K562 (cell line): ENCODE measurements at regions not wholly inside any gene's neighbourhood (a gene's known extent, or its start where the extent isn't known, plus 50 kb on each side); places are given as distances from the start of the nearest gene placed in this dataset.

Experiments
- ATAC-seq: fragments of 200-7000 bp; cut with Tn5 transposase; 3 replicates; pipeline ENCODE4 v1.9.1; 2020; ENCODE audit warnings: moderate library complexity
- BruUV-seq: library from RNA; stranded (reverse); fragments of 400-500 nt; replicated peaks from 2 replicates; lab custom pipeline; 2021; lab: Mats Ljungman, UMichigan
- CTCF ChIA-PET: fragments of 300-600 bp; formaldehyde crosslinking; extraction: SDS; loops from one replicate; lab custom pipeline; 2021; ENCODE audit warnings: low intra/inter-chr PET ratio; lab: Yijun Ruan, JAX
- POLR2A ChIA-PET: fragments of 300-600, 350-650 bp; sonication (Branson Sonifier 250); formaldehyde crosslinking; extraction: SDS; loops from one replicate; lab custom pipeline; 2021; ENCODE audit warnings: antibody characterized with exemption, inconsistent platforms; lab: Yijun Ruan, JAX
- DNase-seq, 4 experiments: peaks; one replicate each; pipeline versions ENCODE4 v3.0.0 to v3.0.0-alpha.2; 2011 to 2018; ENCODE audit warnings: low spot score in 3 of 4, mixed read lengths in 3 of 4; ENCODE audit errors: extremely low read depth in 1 of 4
- FAIRE-seq: peaks from 2 replicates; lab custom pipeline; 2011; peaks lifted over from hg19 to GRCh38; lab: Jason Lieb, UNC
- H2AFZ ChIP-seq: 2 replicates; pipeline ENCODE4 v1.6.0; 2011; ENCODE audit warnings: low read depth, low read length, control low read depth, inconsistent platforms
- H3K27ac ChIP-seq: fragments of 200-600 bp; 3 replicates; pipeline ENCODE4 v1.8.0; 2011; ENCODE audit warnings: low read depth, mild to moderate bottlenecking, control low read depth, inconsistent platforms, low read length, moderate library complexity, mixed read lengths; ENCODE audit errors: extremely low read depth
- H3K27me3 ChIP-seq, 2 experiments: fragments of 300-600 bp in 1 of 2; 2 replicates in 1 of 2; 3 replicates in 1 of 2; pipeline versions ENCODE4 v1.6.0 to v1.8.0; 2011; ENCODE audit warnings: inconsistent platforms in 2 of 2, low read length in 2 of 2, mild to moderate bottlenecking in 1 of 2, mixed read lengths in 1 of 2, moderate library complexity in 1 of 2; ENCODE audit not compliant: control insufficient read depth in 2 of 2, insufficient read depth in 2 of 2
- H3K36me3 ChIP-seq: fragments of 300-600 bp; 3 replicates; pipeline ENCODE4 v1.8.0; 2011; ENCODE audit warnings: mild to moderate bottlenecking, low read length, inconsistent platforms; ENCODE audit not compliant: control insufficient read depth, insufficient read depth
- H3K4me1 ChIP-seq, 2 experiments: fragments of 200-600 bp in 1 of 2; replicated peaks in 1 of 2; 2 replicates in 1 of 2; 3 replicates in 1 of 2; pipeline versions ENCODE4 v1.5.1 to v1.8.0; 2011; ENCODE audit warnings: inconsistent platforms in 2 of 2, low read length in 2 of 2, mild to moderate bottlenecking in 1 of 2, mixed read lengths in 1 of 2, moderate library complexity in 1 of 2; ENCODE audit not compliant: control insufficient read depth in 2 of 2, insufficient read depth in 2 of 2
- H3K4me2 ChIP-seq: 2 replicates; pipeline ENCODE4 v1.6.1; 2011; ENCODE audit warnings: low read length, control low read depth, inconsistent platforms, mixed read lengths; ENCODE audit not compliant: insufficient read depth
- H3K4me3 ChIP-seq: fragments of 200-600 bp; sonication (generic), shearing (Covaris generic); 2 replicates; pipeline ENCODE4 v1.5.1; 2016; ENCODE audit warnings: control low read depth, inconsistent platforms
- H3K79me2 ChIP-seq: fragments of 200-600 bp; 3 replicates; pipeline ENCODE4 v1.8.0; 2011; ENCODE audit warnings: low read length, inconsistent platforms; ENCODE audit not compliant: control insufficient read depth, insufficient read depth
- H3K9ac ChIP-seq, 2 experiments: 2 replicates each; pipeline versions ENCODE4 v1.6.0 to v1.6.1; 2011; ENCODE audit warnings: low read depth in 2 of 2, low read length in 2 of 2, control low read depth in 1 of 2, inconsistent platforms in 1 of 2, mild to moderate bottlenecking in 1 of 2, mixed read lengths in 1 of 2; ENCODE audit not compliant: insufficient read depth in 1 of 2
- H3K9me1 ChIP-seq: one replicate; pipeline ENCODE4 v1.6.0; 2011; ENCODE audit warnings: inconsistent platforms, mild to moderate bottlenecking, low read length, moderate library complexity; ENCODE audit not compliant: control insufficient read depth, insufficient read depth
- H3K9me3 ChIP-seq: replicated peaks from 2 replicates; pipeline ENCODE4 v1.5.1; 2011; ENCODE audit warnings: low read depth, low read length, inconsistent platforms; ENCODE audit not compliant: control insufficient read depth, insufficient read depth
- H4K20me1 ChIP-seq: replicated peaks from 2 replicates; pipeline ENCODE4 v1.6.1; 2011; ENCODE audit warnings: low read length, inconsistent platforms, mixed read lengths; ENCODE audit not compliant: control insufficient read depth, insufficient read depth
- CBX1 ChIP-seq: sonication (generic); IDR thresholded peaks from 2 replicates; pipeline ENCODE4 v1.6.1; 2016; ENCODE audit warnings: antibody characterized with exemption, low read depth, mild to moderate bottlenecking
- REST ChIP-seq, 2 experiments: fragments of 450-650 bp; formaldehyde crosslinking in 1 of 2; IDR thresholded peaks; 2 replicates each; pipeline versions ENCODE4 v1.4.0 to v1.6.1; 2014 to 2020; ENCODE audit warnings: mild to moderate bottlenecking in 2 of 2, borderline replicate concordance in 1 of 2, low read depth in 1 of 2
- TSHZ1 ChIP-seq: fragments of 250-450 bp; sonication (Bioruptor Pico); IDR thresholded peaks from 2 replicates; pipeline ENCODE4 v1.4.0; 2020; ENCODE audit warnings: mild to moderate bottlenecking, moderate library complexity
- ZMIZ1 ChIP-seq, 2 experiments: fragments of 150-350 bp in 1 of 2; IDR thresholded peaks; 2 replicates each; pipeline ENCODE4 v1.6.1; 2012 to 2016; ENCODE audit warnings: low read depth in 2 of 2, low read length in 2 of 2, mild to moderate bottlenecking in 1 of 2, moderate library complexity in 1 of 2
- ZNF316 ChIP-seq: fragments of 450-650 bp; IDR thresholded peaks from 2 replicates; pipeline ENCODE4 v1.6.1; 2016
- in situ Hi-C: fragments of 300-500 bp; cut with MboI; formaldehyde crosslinking; loops from 4 replicates; pipeline ENCODE4 v1.15.0; 2018; ENCODE audit warnings: inconsistent platforms, mixed read lengths
- intact Hi-C: fragments of 100-400 bp; cut with micrococcal nuclease; formaldehyde crosslinking; loops from 2 replicates; pipeline ENCODE4 v1.14.2; 2022

- intact Hi-C loops: no loop called here
- FAIRE-seq (no peak), ATAC-seq (no peak), DNase-seq (no peak)
- H3K9ac ChIP-seq: no peak overlapping the region
- CTCF ChIA-PET: no interaction called here
- H3K9me1 ChIP-seq: no peaks in the 10 kb centered on the region
- no peak overlapping the region for H2AFZ ChIP-seq
- H4K20me1 ChIP-seq: no peaks in the 10 kb centered on the region
- H3K27ac ChIP-seq: no peak overlapping the region
- H3K27me3 ChIP-seq: no peaks in the 10 kb centered on the region
- H3K4me2 ChIP-seq: no peak overlapping the region
- H3K36me3 ChIP-seq: no peaks in the 10 kb centered on the region
- in situ Hi-C loops: no loop called here
- POLR2A ChIA-PET: no interaction called here
- BruUV-seq: no TSS peak
- no peak overlapping the region for H3K4me3 ChIP-seq
- H3K9me3 ChIP-seq: no peaks in the 10 kb centered on the region
- H3K4me1 ChIP-seq: no peaks in the 10 kb centered on the region
- no peaks in the 10 kb centered on the region for H3K79me2 ChIP-seq
- TF ChIP-seq ZMIZ1 (IDR thresholded peaks at IDR 0.05; ENCODE audit: low read depth in 2 of 2, low read length in 2 of 2): no peak
- no peak for TF ChIP-seq REST (IDR thresholded peaks at IDR 0.05; ENCODE audit: borderline replicate concordance)
- no peak for TF ChIP-seq REST (CRISPR knock-in tag; IDR thresholded peaks at IDR 0.05; ENCODE audit: low read depth)
- TF ChIP-seq TSHZ1 (CRISPR knock-in tag): no peak
- no peak for TF ChIP-seq CBX1
- peak; percentile 60 for TF ChIP-seq ZNF316
Measured at GRCh38 chr4:14284578-14284977, 657.1 kb upstream of the BOD1L1 start.
